ENCODE measurements at regions not wholly inside any gene's neighbourhood (a gene's known extent, or its start where the extent isn't known, plus 50 kb on each side); places are given as distances from the start of the nearest gene placed in this dataset.

DNA sequence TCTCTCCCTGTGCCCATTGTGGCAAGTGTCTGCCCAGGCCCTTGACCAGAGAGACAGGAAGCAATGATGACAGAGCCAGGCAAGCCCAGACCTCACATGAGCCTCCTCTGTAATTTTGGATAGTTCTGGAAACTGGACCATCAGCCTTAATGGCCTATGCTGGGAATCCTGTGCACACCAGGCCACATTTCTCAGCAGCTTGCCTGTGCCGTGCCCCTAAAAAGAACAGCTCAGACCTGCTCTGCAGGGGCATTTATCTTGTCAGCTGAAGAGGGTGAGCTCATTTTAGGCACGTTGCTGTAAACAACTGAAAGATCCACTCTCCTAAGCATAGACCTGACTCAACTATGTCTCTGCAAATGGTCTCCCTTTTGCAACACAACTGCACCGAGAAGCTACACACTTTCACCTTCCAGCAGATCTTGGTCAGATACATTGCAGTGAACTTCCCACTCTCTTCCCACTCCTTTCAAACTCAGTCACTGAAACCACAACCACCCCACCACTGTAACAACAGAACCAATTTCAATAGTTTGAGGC lies 53.5 kb upstream of the BACH1 start:
- TF ChIP-seq, protein P1, sequence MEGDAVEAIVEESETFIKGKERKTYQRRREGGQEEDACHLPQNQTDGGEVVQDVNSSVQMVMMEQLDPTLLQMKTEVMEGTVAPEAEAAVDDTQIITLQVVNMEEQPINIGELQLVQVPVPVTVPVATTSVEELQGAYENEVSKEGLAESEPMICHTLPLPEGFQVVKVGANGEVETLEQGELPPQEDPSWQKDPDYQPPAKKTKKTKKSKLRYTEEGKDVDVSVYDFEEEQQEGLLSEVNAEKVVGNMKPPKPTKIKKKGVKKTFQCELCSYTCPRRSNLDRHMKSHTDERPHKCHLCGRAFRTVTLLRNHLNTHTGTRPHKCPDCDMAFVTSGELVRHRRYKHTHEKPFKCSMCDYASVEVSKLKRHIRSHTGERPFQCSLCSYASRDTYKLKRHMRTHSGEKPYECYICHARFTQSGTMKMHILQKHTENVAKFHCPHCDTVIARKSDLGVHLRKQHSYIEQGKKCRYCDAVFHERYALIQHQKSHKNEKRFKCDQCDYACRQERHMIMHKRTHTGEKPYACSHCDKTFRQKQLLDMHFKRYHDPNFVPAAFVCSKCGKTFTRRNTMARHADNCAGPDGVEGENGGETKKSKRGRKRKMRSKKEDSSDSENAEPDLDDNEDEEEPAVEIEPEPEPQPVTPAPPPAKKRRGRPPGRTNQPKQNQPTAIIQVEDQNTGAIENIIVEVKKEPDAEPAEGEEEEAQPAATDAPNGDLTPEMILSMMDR (IDR thresholded peaks at IDR 0.05 in 2 of 3, conservative IDR thresholded peaks at IDR 0.05 in 1 of 3; ENCODE audit: borderline replicate concordance in 1 of 3, insufficient read depth in 1 of 3, low read depth in 2 of 3, low read length in 2 of 3), result no peak
- TF ChIP-seq RAD21 (IDR thresholded peaks at IDR 0.05; ENCODE audit: low read depth) (no peak), SIN3A (IDR thresholded peaks at IDR 0.05; ENCODE audit: low read depth) (no peak), YY1 (IDR thresholded peaks at IDR 0.05; ENCODE audit: extremely low read depth, insufficient replicate concordance, low read depth, low read length) (no peak), CBX3 (IDR thresholded peaks at IDR 0.05; ENCODE audit: low read depth) (no peak)

Data from HCT116 (cell line).